ENCODE measurements at regions not wholly inside any gene's neighbourhood (a gene's known extent, or its start where the extent isn't known, plus 50 kb on each side); places are given as distances from the start of the nearest gene placed in this dataset.

DNA sequence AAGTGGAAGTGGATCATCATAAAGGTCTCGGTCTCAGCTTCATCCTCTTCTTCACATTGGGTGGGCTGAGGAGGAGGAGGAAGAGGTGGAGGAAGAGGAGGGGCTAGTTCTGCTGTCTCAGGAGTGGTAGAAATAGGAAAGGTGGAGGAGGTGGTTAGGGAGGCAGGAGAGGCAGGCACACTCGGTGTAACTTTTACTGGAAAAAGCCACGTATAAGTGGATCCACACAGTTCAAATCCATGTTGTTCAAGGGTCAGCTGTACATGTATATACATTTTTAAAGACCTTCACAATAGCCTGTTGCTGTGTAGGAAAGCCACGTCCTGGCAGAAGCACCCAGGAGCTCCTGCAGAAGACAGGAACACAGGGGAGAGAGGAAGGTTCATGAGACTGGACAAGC is 110.3 kb upstream of the RAB12 start:
- H3K27ac ChIP-seq: no peak overlapping the region
- H3K4me3 ChIP-seq: no peak overlapping the region

DNA sequence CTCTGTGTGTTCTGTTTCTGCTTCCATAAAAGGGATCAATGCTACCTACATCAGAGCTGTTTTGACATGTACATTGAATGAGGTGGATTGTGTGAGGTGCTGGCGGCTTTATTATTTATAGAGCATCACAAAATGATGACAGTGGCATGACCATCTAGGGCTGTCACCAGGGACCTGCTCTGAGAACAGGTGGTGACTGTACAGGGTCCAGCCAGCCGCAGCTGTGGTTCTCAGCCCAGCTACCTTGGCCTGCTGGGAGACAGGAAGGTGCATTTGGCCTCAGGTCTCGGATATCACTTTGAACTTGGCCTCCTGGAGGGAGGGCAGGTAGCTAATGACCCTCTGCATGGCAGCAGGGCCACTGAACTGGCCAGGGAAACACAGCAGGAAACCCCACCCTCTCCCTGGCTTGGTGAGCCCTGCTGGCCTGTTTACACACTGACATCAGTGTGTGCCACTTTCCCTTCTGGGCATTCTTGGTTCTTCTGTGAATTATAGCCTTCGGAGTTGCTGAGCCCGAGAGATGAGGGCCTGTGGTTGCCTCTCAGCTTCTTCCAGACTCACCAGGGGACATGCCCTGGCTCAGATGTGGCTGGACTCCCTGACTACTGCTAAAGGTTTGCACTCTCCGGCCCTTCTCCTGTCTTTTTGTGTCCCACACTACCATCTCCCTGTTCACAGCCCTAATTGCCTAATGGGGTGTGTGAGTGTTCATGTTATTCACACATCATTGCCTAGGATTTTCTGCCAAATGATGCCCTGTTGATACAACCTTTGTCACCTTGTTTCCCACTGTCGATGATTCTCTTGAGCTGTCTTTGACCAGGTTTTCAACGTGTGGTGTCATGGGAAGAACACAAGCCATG is 109.2 kb upstream of the RAB12 start:
- H3K4me3 ChIP-seq: no peak overlapping the region
- no peak overlapping the region for H3K27ac ChIP-seq

GRCh38 chr18:8501044-8501443 is 108.2 kb upstream of the RAB12 start:
- H3K27ac ChIP-seq: no peak overlapping the region
- no peak overlapping the region for H3K4me3 ChIP-seq

GRCh38 chr18:8503248-8503647 is 106.0 kb upstream of the RAB12 start:
- Histone ChIP-seq H3K4me3 (no peak overlapping the region), H3K27ac (no peak overlapping the region)

DNA sequence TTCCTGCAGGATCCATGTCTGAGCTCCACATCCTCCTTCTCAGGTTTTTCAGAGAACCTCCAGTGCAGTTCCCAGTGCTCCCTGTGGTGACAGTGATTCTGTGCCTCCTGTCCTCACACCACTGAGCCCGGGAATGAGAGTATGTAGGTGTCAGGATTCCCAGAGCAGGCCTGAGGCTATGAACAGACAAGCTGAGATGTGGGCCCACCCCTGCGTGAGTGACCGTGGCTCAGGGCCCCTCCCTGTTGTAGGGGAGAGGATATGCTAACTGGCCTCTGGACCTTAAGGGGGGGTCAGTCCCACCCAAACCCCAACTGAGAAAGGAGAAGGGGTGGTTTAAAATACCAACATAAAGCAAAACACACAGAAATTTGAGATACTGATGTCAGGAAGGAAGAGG is 104.8 kb upstream of the RAB12 start:
- no peak overlapping the region for H3K4me3 ChIP-seq
- no peak overlapping the region for H3K27ac ChIP-seq

- Histone ChIP-seq H3K27ac (no peak overlapping the region), H3K4me3 (no peak overlapping the region)
Measured at GRCh38 chr18:8504880-8505435, 104.3 kb upstream of the RAB12 start.

DNA sequence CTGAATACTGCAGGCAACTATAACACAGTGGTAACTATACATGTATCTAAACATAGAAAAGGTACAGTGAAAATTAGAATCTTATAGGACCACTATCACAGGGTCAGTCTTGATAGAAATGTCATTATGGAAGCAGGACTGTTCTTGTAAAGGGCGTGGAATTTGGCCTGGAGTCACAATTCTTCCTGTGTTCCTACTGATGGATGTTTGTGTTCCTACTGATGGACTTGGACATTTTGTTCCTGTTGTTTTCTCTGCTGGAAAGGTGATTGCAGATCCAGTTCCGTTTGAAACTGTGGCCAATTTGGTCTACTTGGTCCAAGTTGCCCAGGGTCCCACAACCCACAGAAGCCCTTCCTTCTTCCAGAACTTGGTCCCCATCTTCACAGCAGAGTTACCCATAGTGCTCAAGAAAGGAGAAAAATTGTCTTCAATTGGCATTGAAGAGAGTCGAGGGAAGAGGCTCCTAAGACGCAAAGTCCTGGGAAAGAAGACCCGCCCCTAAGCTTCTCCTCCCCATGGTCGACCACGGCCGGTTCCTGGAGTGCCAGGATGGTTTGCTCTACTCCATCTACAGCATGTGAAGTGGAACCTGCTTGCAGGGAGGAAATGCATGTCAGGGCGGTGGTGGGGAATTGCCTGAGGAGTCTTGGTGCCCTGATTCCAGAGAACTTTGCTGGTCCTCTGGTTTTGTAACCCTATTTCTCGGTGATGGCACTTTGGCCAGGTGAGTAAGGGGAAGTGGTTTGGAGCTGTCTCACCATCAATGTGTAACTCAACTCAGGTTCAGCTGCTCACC is 102.8 kb upstream of the RAB12 start:
- Histone ChIP-seq H3K27ac (no peak overlapping the region), H3K4me3 (no peak overlapping the region)

GRCh38 chr18:8507361-8507760 is 101.9 kb upstream of the RAB12 start:
- H3K27ac ChIP-seq: no peak overlapping the region
- no peak overlapping the region for H3K4me3 ChIP-seq

DNA sequence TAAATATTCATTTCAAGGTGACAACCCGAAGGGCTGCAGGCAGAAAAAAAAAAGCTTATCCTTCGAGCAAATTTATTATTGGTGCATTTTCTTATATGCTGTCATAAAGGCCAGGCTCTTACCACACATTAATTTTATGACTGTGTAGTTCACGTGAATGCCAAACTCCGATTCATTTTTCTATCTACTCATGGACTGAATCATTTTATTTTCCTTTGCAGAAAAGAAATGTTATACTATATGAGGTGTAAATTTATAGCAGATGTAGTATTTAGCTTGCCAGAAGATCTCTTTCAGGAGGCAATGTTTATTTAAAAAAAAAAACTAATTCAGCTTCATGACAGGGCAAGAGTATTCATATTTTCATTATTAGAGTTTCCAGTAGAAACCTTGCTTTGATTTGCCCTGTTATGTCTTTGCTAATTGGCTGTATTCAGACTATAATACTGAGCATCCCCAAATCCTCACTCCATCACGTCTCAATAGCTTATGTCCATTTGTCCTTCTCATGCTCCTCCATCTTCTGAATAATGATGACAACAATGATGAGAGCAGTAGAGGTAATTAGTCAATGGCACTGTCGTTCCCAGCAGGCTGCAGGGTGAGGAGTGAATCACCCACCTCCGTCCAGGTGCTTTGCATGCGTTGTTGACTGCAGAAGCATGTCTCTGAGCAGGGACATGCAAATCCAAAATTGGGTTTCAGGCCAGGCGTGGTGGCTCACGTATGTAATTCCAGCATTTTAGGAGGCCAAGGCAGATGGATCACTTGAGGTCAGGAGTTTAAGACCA is 101.1 kb upstream of the RAB12 start:
- no peak overlapping the region for H3K27ac ChIP-seq
- no peak overlapping the region for H3K4me3 ChIP-seq

GRCh38 chr18:8513249-8513648 is 96.0 kb upstream of the RAB12 start:
- Histone ChIP-seq H3K27ac (no peak overlapping the region), H3K4me3 (no peak overlapping the region)

GRCh38 chr18:8514409-8514808 is 94.8 kb upstream of the RAB12 start:
- Histone ChIP-seq H3K4me3 (no peak overlapping the region), H3K27ac (no peak overlapping the region)

GRCh38 chr18:8515142-8515865 is 93.9 kb upstream of the RAB12 start:
- Histone ChIP-seq H3K4me3 (no peak overlapping the region), H3K27ac (no peak overlapping the region)

DNA sequence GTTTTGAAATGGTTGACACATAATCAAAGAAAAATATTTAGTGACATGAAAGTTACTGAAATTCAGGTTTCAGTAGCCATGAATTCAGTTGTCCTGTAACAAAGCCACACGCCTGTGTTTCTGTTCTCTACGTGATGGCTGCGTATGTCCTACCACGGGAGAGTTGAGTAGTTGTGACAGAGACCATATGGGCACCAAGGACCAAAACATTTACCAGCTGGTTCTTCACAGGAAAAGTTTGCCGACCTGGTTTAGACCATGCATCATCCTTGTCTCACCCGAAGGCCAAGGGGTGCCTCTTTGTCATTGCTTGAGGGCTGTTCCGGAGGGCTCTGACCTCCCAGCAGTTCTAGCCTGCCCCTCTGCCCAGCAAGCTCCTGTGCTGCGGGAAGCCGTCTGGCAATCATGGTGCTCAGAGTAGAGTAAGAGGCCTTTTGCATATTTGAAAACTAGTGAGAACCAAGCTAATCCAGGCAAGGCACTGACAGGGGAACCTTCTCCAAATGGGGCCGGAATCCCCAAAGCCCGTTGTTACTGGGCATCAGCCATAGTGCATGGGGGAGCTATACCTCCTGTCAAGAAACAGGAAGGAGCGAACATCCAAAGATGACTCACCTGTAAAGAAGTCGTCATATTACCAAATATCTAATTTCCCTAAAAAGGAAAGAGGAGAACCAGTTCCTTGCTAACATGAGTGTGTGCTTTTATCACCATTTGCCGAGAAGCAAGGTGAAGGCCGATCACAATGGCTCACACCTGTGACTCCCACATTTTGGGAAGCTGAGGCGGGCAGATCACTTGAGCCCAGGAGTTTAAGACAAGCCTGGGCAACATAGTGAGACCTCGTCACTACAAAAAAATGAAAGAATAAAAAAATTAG is 92.6 kb upstream of the RAB12 start:
- no peak overlapping the region for H3K4me3 ChIP-seq

GRCh38 chr18:8517276-8517675 is 92.0 kb upstream of the RAB12 start:
- Histone ChIP-seq H3K4me3 (no peak overlapping the region), H3K27ac (no peak overlapping the region)

More for the DNA sequence above, 92.6 kb upstream of the RAB12 start:
- no peak overlapping the region for H3K27ac ChIP-seq

DNA sequence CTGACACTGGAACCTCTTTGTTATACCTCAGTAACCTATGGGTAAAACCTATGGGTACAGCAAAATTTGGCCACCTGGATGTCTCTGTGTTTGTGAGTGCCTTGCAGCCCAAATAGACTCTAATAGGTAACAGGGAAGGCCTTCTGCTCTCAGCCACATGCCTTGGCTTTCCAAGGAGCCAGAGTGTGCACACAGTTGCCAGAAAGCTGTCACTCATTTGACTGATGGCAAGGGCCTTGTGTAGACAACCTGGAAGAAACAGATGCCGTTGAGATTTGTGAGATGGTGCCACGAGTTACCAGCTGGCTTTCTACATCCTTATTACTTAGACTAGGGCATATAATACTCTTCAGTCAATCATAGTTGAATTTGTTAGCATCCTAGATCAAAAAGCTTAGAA is 90.1 kb upstream of the RAB12 start:
- no peak overlapping the region for H3K4me3 ChIP-seq
- no peak overlapping the region for H3K27ac ChIP-seq

DNA sequence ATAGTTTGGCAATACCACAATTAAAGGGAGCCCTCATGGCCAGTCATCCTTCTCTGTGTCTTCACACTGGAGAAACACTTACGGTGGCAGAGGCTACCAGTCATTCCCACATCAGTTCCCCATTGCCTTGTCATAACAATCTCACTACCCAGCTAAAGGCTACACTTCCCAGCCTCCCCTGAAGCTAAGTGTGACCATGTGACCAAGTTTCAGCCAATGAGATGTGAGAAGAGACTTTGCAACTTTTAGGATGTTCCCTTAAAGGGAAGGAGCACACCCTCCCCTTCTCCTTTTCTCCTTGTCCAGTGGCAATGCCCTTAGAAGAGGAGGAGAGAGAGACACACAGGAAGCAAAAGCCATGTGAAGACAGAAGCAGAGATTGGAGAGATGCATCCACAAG is 89.0 kb upstream of the RAB12 start:
- H3K4me3 ChIP-seq: no peak overlapping the region

DNA sequence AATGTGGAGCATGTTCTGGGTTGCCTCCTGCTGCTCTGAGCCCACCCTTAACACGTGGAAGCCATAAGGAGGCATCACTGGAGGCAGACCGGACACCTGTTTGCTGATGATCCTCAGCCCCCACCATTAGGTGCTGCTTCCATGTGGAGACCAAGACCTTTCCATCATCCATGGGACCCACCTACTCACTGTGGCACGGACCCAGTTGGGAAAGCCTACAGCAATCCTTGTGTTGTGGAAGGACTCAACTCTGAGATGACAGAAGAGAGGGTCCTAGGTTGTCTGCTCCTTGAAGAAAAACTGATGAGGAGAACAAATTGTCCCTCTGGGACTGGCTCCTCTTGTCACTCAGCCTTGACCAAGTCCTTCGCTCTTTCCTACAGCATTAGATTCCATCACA is 86.5 kb upstream of the RAB12 start:
- Histone ChIP-seq H3K27ac (no peak overlapping the region), H3K4me3 (no peak overlapping the region)

More for the DNA sequence above, 89.0 kb upstream of the RAB12 start:
- no peak overlapping the region for H3K27ac ChIP-seq

DNA sequence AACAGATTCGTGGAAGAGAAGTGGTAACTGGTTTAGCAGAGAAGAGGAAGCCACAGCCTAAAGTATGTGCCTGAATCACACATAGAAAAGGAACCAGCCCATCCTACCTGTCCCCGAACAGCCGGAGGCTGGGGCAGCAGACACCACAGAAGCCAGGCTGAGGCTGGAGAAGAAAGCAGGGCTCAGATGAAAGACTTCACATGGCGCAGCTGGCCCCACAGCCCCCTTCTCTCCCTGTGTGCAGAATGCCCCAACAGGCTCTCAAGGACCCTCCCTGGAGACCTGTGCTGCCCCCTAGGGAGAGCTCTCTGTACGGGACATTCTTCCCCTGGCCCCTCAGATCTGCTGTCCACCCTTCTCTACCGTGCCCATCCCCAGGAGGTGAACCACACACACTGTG is 83.5 kb upstream of the RAB12 start:
- peak overlapping the region in 3 of 21 experiments; percentile 14 to 37 (median 27) for H3K27ac ChIP-seq
- no peak overlapping the region for H3K4me3 ChIP-seq

Measured in skin epidermis (tissue), 12 donors.